GM12875 (cell line): ENCODE measurements at regions not wholly inside any gene's neighbourhood (a gene's known extent, or its start where the extent isn't known, plus 50 kb on each side); places are given as distances from the start of the nearest gene placed in this dataset.

Source experiments
- H3K4me3 ChIP-seq: one replicate; pipeline ENCODE4 v1.5.1; 2011; ENCODE audit warnings: low read depth, low read length, control low read depth
- CTCF ChIP-seq: IDR thresholded peaks from 2 replicates; pipeline ENCODE4 v1.5.1; 2011; ENCODE audit warnings: low read depth, mild to moderate bottlenecking, control low read depth, inconsistent platforms, low read length, moderate library complexity, borderline replicate concordance; ENCODE audit not compliant: insufficient read depth

- no peak for TF ChIP-seq CTCF
- no peak overlapping the region for H3K4me3 ChIP-seq
These were observed 67.8 kb upstream of the SOX9 start for GRCh38 chr17:72053036-72053435.

- no peak overlapping the region for H3K4me3 ChIP-seq
- TF ChIP-seq CTCF, result no peak
These were observed 67.4 kb upstream of the SOX9 start for GRCh38 chr17:72053449-72053848.

GRCh38 chr17:72056155-72056554 is 64.7 kb upstream of the SOX9 start:
- H3K4me3 ChIP-seq, result no peak overlapping the region
- TF ChIP-seq CTCF, result no peak

GRCh38 chr17:72056727-72057290 is 64.0 kb upstream of the SOX9 start:
- TF ChIP-seq CTCF, result peak; percentile 16; the same call in 1 of the 2 replicates

GRCh38 chr17:72060084-72060483 is 60.7 kb upstream of the SOX9 start:
- H3K4me3 ChIP-seq, result no peak overlapping the region
- TF ChIP-seq CTCF, result no peak

More at GRCh38 chr17:72056727-72057290, 64.0 kb upstream of the SOX9 start:
- no peak overlapping the region for H3K4me3 ChIP-seq

- no peak overlapping the region for H3K4me3 ChIP-seq
- no peak for TF ChIP-seq CTCF
These were observed 57.6 kb upstream of the SOX9 start for GRCh38 chr17:72063262-72063661.

GRCh38 chr17:72063756-72064450 is 56.9 kb upstream of the SOX9 start:
- TF ChIP-seq CTCF, result no peak
- no peak overlapping the region for H3K4me3 ChIP-seq
